SK-N-DZ (cell line): ENCODE measurements at regions not wholly inside any gene's neighbourhood (a gene's known extent, or its start where the extent isn't known, plus 50 kb on each side); places are given as distances from the start of the nearest gene placed in this dataset.
A peak's percentile ranks its signal among the peaks of the same experiment; 100 is the strongest.

Experiments
- DNase-seq: peaks from one replicate; pipeline ENCODE4 v3.0.0-alpha.2; 2015; ENCODE audit warnings: low spot score

- no peak for DNase-seq
Observed at GRCh38 chr7:84548366-84549365, 354.1 kb upstream of the SEMA3A start.

- no peak for DNase-seq
Observed at GRCh38 chr7:84547331-84547730, 352.7 kb upstream of the SEMA3A start.

GRCh38 chr7:84546403-84546802 is 351.8 kb upstream of the SEMA3A start:
- DNase-seq, result no peak

DNA sequence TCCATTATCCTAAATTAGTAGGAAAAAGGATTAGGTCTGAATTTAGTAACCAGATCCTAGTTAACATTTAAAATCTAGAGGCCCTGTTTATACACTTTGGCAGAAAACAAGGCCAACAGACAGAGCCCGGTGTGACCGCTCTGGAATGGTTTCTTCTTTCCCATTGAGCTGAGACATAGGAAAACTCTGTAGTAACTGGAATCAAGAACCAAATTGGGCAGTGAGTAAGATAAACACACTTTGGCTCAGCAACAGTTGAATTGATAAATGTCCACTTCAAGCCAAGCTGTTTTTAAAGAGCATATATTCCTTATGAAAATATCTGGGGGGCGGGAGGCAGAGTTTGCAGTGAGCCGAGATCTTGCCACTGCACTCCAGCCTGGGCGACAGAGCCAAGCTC is 343.7 kb upstream of the SEMA3A start:
- DNase-seq, result no peak

DNA sequence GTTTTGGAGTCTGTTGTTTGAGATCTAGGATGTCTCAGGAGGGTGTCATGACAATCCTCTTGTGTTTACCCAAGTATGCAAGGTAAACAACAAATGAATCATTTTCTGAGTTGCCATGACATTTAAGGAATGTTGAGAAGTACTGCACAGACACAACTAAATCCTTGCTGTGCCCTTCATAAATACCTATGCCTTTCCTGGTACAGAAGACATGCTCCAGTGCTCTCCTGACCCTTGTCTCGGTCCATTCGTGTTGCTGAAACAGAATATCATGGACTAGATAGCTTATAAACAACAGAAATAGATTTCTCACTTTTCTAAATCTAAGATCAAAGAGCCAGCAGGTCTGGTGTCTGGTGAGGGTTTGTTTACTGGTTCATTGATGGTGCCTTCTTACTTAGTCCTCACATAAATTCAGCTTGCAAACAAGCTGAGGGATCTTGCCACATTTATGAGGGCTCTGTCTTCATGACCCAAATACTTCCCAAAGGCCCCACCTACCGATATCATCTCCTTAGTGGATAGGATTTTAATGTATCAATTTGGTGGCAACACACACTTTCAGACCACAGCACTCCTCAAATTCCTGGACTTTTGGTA is 341.8 kb upstream of the SEMA3A start:
- DNase-seq, result no peak

- peak; percentile 11 for DNase-seq
Observed at GRCh38 chr7:84535580-84536270, 341.1 kb upstream of the SEMA3A start.

DNA sequence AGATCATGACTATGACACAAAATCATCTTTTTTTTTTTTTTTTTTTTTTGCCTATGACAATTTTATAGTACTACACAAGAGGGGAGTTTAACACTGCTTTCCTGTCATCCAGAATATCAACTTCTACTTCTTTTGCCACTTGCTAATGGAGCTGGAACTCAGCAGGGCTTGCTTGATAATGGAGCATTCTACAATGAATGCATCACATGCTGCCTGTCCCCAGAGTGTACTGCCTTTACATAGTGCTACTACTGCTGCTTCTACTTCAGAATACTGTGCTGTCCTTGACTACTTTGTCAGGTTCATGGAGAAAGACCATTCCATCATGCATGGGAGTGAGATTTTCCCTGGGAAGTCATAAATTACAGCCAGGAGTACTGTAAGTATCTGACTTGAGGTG is 338.6 kb upstream of the SEMA3A start:
- no peak for DNase-seq

GRCh38 chr7:84532196-84532595 is 337.6 kb upstream of the SEMA3A start:
- no peak for DNase-seq

DNA sequence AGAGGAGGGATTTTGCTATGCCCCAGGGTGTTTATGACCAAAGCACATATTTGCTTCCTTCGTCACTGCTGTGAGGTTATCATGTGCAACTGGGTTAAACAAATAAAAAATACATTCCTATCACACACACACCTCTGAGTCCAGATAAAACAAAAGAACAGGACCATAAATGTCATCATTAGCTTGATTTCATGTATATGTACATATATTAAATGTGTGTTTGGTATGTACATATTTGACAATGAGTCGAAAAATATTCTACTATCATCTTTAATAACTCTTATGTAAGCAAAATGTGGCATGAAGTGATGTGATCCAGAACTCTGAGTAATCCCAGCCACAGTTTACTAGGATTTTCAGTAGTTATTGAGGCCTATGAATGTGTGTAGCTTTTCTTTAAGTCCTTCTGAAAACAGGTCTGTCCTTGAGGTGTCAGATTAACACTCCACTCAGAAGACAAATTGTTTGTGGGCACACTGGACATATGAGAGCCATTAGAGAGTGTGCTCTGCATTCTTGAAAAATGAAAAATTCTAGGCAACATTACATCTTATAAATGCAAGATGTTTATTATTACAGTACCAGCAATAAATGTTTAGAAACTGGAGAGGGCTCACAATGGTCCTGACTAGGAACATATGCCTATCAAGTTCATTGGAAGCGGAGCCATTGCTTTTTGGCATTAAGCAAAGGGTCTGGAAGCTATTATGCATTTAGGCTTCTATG is 335.1 kb upstream of the SEMA3A start:
- no peak for DNase-seq

GRCh38 chr7:84528756-84529479 is 334.3 kb upstream of the SEMA3A start:
- DNase-seq, result no peak

DNA sequence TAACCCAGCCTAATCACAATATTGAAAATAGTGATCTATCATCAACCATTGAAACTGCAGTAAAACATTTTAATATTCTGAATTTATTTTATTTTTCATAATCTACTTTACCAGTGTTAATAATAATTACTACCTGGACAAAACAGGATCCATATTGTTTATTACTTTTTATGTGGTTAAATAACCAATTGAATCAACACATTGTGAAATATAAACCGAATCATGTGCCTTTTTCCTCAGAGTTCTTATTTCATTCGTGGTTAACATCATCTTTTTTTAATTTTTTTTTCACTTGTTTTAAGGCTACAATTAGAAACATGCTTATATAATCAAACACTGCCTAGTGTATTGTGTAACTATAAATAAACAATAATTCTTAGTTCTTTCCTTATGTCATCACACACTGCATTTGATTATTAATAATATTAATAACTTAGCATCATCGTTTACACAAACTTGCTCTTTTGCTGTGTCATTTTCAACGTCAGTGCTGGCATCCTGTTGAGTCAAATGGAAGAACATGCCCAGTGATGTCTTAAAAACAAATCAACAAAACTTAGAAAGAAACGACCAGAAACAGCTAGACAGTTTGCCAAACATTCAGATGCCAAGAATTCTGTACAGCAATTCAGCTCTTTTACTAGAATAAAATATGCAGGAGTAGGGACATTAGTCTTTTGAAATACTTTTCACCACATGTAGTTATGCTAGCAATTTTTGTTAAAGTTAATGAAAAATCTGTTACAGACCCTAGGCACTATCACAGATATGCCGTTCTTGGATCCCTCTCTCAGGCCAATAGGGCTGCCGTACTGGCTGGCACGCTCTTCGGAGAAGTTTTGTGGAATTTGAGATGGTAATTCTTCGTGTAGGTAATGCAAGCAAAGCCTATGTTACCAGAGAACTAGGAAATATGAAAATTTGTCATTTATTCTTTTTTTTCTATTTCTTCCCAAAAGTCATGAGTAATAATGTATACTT is 330.4 kb upstream of the SEMA3A start:
- no peak for DNase-seq

- DNase-seq, result no peak
Observed at GRCh38 chr7:84513061-84513460, 318.5 kb upstream of the SEMA3A start.

DNA sequence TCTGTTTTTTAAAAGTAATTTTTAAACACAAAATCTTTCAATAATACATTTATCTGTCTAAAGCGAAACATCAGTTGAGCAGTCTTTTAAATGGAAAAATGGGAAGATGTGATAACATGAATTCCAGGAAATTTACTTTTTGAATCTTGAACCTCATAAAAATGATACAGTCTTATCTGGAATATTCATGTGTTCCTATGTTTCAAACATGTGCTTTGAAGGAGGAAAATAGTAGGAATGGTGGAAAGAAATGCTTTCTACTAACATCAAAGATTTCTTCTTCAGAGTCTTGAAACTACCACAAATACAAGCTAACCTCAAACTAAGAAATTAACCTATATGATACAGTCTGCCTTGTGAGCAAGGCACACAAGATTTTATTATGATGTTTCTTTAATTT is 317.5 kb upstream of the SEMA3A start:
- no peak for DNase-seq

- DNase-seq, result no peak
Observed at GRCh38 chr7:84510505-84510904, 315.9 kb upstream of the SEMA3A start.

DNA sequence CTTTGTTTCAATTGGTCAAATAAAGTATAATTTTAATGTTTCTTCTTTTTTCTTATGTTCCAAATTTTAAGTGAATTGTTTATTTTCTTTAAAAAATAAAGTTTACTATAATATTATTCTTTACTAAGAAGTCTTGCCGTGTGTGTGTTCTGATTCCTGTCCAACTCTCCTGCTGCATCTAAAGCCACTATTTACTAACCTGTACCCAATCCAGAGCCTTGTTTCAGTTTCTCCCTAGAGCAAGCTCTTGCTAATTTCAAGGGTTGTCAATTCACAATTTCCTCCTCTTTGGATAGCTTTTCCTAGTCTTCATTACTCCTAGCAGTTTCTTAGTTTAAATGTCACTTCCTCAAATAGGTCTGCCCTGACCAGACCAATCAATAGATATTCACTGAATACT is 314.9 kb upstream of the SEMA3A start:
- DNase-seq, result no peak

- no peak for DNase-seq
Observed at GRCh38 chr7:84508606-84509005, 314.0 kb upstream of the SEMA3A start.

- DNase-seq, result no peak
Observed at GRCh38 chr7:84507529-84507928, 312.9 kb upstream of the SEMA3A start.

GRCh38 chr7:84506151-84506550 is 311.6 kb upstream of the SEMA3A start:
- DNase-seq, result no peak

DNA sequence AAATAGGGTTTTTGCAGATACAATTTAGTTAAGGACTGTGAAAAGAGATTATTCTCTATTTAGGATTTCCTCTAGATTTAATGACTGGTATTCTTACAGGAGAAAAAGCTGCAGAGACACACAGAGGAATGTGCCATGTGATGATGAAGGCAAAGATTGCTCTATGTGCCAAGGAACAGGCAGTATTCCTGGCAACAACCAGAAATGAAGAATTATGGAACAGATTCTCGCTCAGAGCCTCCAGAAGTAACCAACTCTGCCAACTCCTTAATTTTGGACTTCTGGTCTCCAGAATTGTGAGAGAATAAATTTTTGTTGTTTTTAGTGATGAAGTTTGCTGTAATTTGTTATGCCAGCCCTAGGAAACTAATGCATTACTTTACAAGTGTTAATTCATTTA is 307.6 kb upstream of the SEMA3A start:
- no peak for DNase-seq

DNA sequence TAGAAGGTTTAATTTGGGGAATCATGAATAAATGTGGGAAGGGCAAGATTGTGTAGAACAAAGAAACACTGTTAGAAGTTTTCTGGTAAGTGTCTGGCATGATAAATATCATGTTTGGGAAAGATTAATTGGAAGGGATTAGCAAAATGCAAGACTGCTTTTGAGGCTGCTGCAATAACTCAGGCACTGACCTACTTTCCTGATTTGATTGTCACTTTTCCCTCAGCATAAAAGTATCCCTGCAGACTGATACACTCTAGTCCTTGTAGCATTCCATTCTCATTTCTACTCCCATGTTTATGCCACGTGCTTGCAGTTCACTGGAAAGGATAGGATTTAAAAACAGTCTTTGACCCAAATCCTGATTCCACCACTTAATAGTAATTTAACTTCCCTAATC is 303.3 kb upstream of the SEMA3A start:
- DNase-seq, result peak; percentile 50
